Right atrium auricular region (tissue), 2 donors: ENCODE measurements at regions not wholly inside any gene's neighbourhood (a gene's known extent, or its start where the extent isn't known, plus 50 kb on each side); places are given as distances from the start of the nearest gene placed in this dataset.

Experiments used
- DNase-seq: peaks from one replicate; pipeline ENCODE4 v3.0.0-alpha.2; 2019; ENCODE audit warnings: low spot score
- H3K27ac ChIP-seq, 2 donors: fragments of 200-600 bp; sonication (generic); 1 replicate in 1 of 2; 2 replicates in 1 of 2; pipeline ENCODE4 v1.5.1; 2016 to 2019
- H3K27me3 ChIP-seq, 2 donors: fragments of 200-600 bp; sonication (generic); one replicate each; pipeline versions ENCODE4 v1.5.1 to v1.6.0; 2017 to 2019
- H3K36me3 ChIP-seq: fragments of 200-600 bp; sonication (generic); one replicate; pipeline ENCODE4 v1.5.1; 2016
- H3K4me1 ChIP-seq, 2 donors: fragments of 200-600 bp; sonication (generic); one replicate each; pipeline versions ENCODE4 v1.5.1 to v1.6.0; 2017 to 2019
- H3K4me3 ChIP-seq, 2 donors: fragments of 200-600 bp; sonication (generic); 1 replicate in 1 of 2; 2 replicates in 1 of 2; pipeline ENCODE4 v1.5.1; 2017 to 2019; ENCODE audit warnings: mild to moderate bottlenecking in 1 of 2, moderate library complexity in 1 of 2
- H3K9me3 ChIP-seq, 2 donors: fragments of 200-600 bp; sonication (generic); one replicate each; pipeline ENCODE4 v1.5.1; 2019
- TF ChIP-seq, protein P1 (sequence below), 2 donors: fragments of 200-600 bp; sonication (generic); IDR thresholded peaks; one replicate each; pipeline ENCODE4 v1.5.1; 2019; ENCODE audit warnings: antibody characterized with exemption in 2 of 2

DNA sequence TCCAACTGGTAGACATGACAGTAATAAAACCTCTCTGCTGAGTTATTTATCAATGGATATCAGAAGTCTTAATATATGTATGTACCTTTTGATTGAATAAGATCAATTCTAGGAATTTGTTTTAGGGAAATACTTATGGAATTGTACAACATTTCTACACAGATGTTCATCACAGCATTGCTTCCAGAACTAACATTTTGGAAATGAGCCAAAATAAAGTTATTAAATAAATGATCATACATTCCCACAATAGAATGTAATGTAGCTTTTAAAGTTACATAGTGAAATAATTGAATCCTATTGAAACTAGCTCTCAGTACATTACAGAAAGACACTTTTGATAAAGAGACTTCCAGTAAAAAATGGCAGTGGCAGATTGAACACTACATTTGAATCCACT lies 481.6 kb upstream of the LRRN3 start:
- Histone ChIP-seq H3K36me3 (no peaks in the 10 kb centered on the region), H3K9me3 (no peaks in the 10 kb centered on the region), H3K4me3 (no peak overlapping the region), H3K27me3 (no peaks in the 10 kb centered on the region), H3K4me1 (no peaks in the 10 kb centered on the region), H3K27ac (no peak overlapping the region)
- TF ChIP-seq, protein P1, sequence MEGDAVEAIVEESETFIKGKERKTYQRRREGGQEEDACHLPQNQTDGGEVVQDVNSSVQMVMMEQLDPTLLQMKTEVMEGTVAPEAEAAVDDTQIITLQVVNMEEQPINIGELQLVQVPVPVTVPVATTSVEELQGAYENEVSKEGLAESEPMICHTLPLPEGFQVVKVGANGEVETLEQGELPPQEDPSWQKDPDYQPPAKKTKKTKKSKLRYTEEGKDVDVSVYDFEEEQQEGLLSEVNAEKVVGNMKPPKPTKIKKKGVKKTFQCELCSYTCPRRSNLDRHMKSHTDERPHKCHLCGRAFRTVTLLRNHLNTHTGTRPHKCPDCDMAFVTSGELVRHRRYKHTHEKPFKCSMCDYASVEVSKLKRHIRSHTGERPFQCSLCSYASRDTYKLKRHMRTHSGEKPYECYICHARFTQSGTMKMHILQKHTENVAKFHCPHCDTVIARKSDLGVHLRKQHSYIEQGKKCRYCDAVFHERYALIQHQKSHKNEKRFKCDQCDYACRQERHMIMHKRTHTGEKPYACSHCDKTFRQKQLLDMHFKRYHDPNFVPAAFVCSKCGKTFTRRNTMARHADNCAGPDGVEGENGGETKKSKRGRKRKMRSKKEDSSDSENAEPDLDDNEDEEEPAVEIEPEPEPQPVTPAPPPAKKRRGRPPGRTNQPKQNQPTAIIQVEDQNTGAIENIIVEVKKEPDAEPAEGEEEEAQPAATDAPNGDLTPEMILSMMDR (IDR thresholded peaks at IDR 0.05), result no peak
- DNase-seq, result no peak

DNA sequence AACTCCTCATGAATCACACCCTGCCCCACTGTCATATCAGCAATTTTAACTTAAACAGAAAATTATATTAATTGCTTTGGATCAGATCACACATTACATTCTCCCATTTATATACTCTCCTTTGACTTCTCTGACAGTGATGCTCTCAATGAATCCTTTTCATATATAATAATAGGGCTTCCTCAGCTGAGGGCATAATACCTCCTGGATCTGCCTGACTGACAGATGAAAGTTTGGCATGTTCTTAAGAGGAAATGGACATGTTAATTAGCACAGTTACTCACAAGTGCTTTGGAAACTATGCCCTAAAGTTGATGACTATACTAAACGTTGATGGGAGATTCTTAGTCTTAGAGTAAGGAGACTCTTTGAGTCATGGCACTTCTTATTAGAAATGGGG lies 478.2 kb upstream of the LRRN3 start:
- TF ChIP-seq, protein P1 (IDR thresholded peaks at IDR 0.05), result no peak

More for the DNA sequence above, 478.2 kb upstream of the LRRN3 start:
- Histone ChIP-seq H3K9me3 (no peaks in the 10 kb centered on the region), H3K27me3 (no peaks in the 10 kb centered on the region), H3K27ac (no peak overlapping the region), H3K4me1 (no peaks in the 10 kb centered on the region), H3K36me3 (no peaks in the 10 kb centered on the region), H3K4me3 (no peak overlapping the region)
- DNase-seq, result no peak
